Activated T-cell treated with anti-CD3 and anti-CD28 coated beads, Interleukin-2, amount 50 U/mL, for 4 hours (primary cell): ENCODE measurements at regions not wholly inside any gene's neighbourhood (a gene's known extent, or its start where the extent isn't known, plus 50 kb on each side); places are given as distances from the start of the nearest gene placed in this dataset.

Experiments
- ATAC-seq, 2 donors: fragments of 200-7000 bp; cut with Tn5 transposase; one replicate each; pipeline ENCODE4 v1.10.0; 2021
- DNase-seq: peaks from one replicate; pipeline ENCODE4 v3.0.0-alpha.2; 2020
- H3K27me3 Mint-ChIP-seq: one replicate; pipeline ENCODE4 v1.8.0; 2021; ENCODE audit warnings: low read depth, mixed read lengths
- H3K36me3 Mint-ChIP-seq: one replicate; pipeline ENCODE4 v1.8.0; 2022; ENCODE audit warnings: mixed read lengths; ENCODE audit not compliant: insufficient read depth
- H3K4me1 Mint-ChIP-seq: one replicate; pipeline ENCODE4 v1.8.0; 2021; ENCODE audit warnings: low read depth, mixed read lengths
- H3K4me3 Mint-ChIP-seq: one replicate; pipeline ENCODE4 v1.8.0; 2021; ENCODE audit warnings: mild to moderate bottlenecking, moderate library complexity, mixed read lengths
- H3K9me3 Mint-ChIP-seq: one replicate; pipeline ENCODE4 v1.8.0; 2021; ENCODE audit warnings: mixed read lengths

DNA sequence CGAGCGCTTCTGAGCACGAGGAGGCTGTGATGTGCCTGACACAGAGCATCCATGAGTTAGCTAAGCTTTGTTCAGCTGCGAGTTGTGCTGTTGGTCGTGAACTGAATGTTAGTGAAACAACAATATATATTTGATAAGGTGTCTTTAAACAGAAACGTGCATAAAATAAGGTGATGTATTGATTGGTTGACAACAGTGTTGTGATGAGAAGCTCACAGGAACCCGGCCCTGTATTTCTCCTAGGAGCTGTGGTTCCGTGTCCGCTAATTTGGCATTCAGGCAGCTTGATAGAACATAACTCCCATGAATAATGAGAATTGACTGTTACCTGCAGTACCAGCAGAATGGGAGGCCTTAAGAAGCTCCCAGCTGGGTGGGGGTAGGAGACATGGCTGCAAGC is 146.4 kb upstream of the MYCN start:
- no peaks in the 10 kb centered on the region for H3K27me3 Mint-ChIP-seq
- no peaks in the 10 kb centered on the region for H3K4me1 Mint-ChIP-seq
- H3K4me3 Mint-ChIP-seq = no peak overlapping the region
- no peaks in the 10 kb centered on the region for H3K9me3 Mint-ChIP-seq
- ATAC-seq (no peak), DNase-seq (no peak)
- H3K36me3 Mint-ChIP-seq = no peaks in the 10 kb centered on the region

- no peak for ATAC-seq
Measured at GRCh38 chr2:15794608-15795134, 145.7 kb upstream of the MYCN start.

DNA sequence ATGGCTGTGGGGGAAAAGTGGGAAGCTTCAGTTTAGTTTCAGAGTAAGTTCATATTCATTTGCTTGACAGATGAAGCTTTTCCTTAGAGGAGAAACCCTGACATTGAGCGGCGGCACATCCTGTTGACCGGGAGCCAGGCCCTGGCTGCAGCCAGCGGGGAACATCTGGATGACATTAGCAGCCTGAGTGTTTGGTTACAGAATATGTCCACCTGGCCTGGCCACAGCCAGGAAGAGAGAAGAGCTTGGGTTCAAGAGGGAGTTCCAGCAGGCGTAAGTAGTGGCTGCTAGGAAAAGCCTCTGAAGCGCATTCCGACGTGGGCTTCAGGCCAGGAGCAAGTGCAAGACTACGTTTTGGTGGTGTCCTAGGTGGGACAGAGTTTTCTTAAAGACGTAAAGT is 144.9 kb upstream of the MYCN start:
- Mint-ChIP-seq H3K4me1 (no peaks in the 10 kb centered on the region), H3K27me3 (no peaks in the 10 kb centered on the region), H3K36me3 (no peaks in the 10 kb centered on the region), H3K4me3 (no peak overlapping the region), H3K9me3 (no peaks in the 10 kb centered on the region)
- ATAC-seq (no peak), DNase-seq (no peak)

More at GRCh38 chr2:15794608-15795134, 145.7 kb upstream of the MYCN start:
- no peaks in the 10 kb centered on the region for H3K4me1 Mint-ChIP-seq
- no peak for DNase-seq
- H3K36me3 Mint-ChIP-seq = no peaks in the 10 kb centered on the region
- H3K4me3 Mint-ChIP-seq = no peak overlapping the region
- H3K9me3 Mint-ChIP-seq = no peaks in the 10 kb centered on the region
- no peaks in the 10 kb centered on the region for H3K27me3 Mint-ChIP-seq

DNA sequence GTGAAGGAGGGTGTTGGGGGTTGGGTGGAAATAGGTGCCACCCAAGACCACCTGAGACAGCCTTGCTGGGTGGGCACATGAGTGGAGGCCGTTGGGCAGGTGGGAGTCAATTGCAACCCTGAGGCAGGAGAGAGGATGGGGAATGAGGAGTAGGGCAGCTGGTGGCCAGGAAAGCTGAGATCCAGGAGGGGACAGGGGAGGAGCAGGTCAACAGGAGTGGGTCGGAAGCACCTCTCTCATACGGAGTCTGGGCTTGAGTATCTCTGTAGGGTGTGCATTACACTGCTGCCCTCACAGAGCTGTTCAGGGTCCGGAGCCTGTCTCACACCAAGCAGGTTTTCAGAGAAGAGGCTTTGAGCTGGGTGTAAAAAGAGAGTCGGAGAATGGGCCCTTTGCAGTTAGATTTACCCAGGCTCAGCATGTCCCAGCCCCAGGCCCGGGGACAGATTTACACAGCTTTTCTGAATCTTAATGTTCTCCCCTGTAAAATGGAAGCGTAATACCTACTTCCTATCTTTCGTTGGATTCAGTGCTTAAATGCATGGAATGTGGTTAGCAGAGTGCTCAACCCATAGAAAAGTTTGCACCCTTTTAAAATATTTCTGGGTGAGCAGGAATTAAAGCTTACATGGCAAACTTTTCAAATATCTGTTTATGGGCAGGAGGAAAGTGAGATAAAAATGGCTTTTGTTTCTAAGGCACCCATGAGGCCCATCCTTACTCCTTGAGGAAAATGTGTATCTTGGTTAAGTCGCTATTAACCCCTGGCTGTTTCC is 144.0 kb upstream of the MYCN start:
- no peak for ATAC-seq

DNA sequence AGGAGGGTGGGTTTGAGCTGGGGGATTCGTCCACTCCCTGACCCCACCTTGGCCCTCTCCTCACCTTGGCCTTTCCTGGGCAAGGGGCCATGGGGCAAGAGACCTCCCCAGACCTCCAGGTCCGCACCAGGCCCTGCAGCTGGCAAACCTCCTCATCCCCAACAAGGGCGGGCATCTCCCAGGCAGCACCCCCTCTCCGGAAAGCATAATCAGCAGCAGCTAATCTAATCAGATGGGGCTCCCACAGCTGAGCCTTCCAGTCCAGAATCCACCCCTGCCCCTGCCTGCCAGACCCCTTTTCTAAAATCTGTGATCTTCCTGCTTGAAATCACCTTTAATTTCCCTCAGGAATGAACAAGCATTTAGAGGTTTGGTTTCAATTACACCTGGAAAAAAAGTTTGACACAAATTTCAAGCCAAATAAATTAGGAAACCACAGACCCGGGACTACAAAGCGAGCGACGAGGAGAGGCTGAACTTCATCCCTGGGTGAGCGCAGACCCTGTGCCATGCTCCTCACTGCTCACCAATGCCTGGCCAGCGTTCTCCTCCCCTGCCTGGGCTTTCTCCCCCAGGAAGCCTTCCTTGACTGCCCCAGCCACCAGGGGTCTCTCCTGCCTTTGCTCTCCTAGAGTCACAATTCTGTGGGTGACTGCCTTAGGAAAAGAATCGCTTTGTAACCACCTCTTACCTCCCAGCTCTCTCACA is 143.0 kb upstream of the MYCN start:
- no peaks in the 10 kb centered on the region for H3K27me3 Mint-ChIP-seq
- H3K36me3 Mint-ChIP-seq = no peaks in the 10 kb centered on the region
- DNase-seq = no peak
- H3K4me3 Mint-ChIP-seq = no peak overlapping the region
- no peaks in the 10 kb centered on the region for H3K4me1 Mint-ChIP-seq
- H3K9me3 Mint-ChIP-seq = no peaks in the 10 kb centered on the region
- ATAC-seq = no peak

More for the DNA sequence above, 144.0 kb upstream of the MYCN start:
- Mint-ChIP-seq H3K36me3 (no peaks in the 10 kb centered on the region), H3K4me3 (no peak overlapping the region), H3K9me3 (no peaks in the 10 kb centered on the region), H3K4me1 (no peaks in the 10 kb centered on the region), H3K27me3 (no peaks in the 10 kb centered on the region)
- DNase-seq = no peak

- no peaks in the 10 kb centered on the region for H3K4me1 Mint-ChIP-seq
- DNase-seq (no peak), ATAC-seq (no peak)
- H3K4me3 Mint-ChIP-seq = no peak overlapping the region
- no peaks in the 10 kb centered on the region for H3K36me3 Mint-ChIP-seq
- H3K9me3 Mint-ChIP-seq = no peaks in the 10 kb centered on the region
- H3K27me3 Mint-ChIP-seq = no peaks in the 10 kb centered on the region
Measured at GRCh38 chr2:15797939-15798281, 142.4 kb upstream of the MYCN start.

- H3K4me3 Mint-ChIP-seq = no peak overlapping the region
- DNase-seq (no peak), ATAC-seq (no peak)
- no peaks in the 10 kb centered on the region for H3K36me3 Mint-ChIP-seq
- no peaks in the 10 kb centered on the region for H3K27me3 Mint-ChIP-seq
- H3K9me3 Mint-ChIP-seq = no peaks in the 10 kb centered on the region
- H3K4me1 Mint-ChIP-seq = no peaks in the 10 kb centered on the region
Measured at GRCh38 chr2:15798701-15799431, 141.5 kb upstream of the MYCN start.

GRCh38 chr2:15799432-15799827 is 140.9 kb upstream of the MYCN start:
- Mint-ChIP-seq H3K36me3 (no peaks in the 10 kb centered on the region), H3K27me3 (no peaks in the 10 kb centered on the region), H3K9me3 (no peaks in the 10 kb centered on the region), H3K4me1 (no peaks in the 10 kb centered on the region), H3K4me3 (no peak overlapping the region)
- ATAC-seq (no peak), DNase-seq (no peak)

- Mint-ChIP-seq H3K4me3 (no peak overlapping the region), H3K36me3 (no peaks in the 10 kb centered on the region), H3K4me1 (no peaks in the 10 kb centered on the region), H3K27me3 (no peaks in the 10 kb centered on the region), H3K9me3 (no peaks in the 10 kb centered on the region)
- DNase-seq (no peak), ATAC-seq (no peak)
Measured at GRCh38 chr2:15800495-15801329, 139.6 kb upstream of the MYCN start.

GRCh38 chr2:15801439-15801838 is 138.9 kb upstream of the MYCN start:
- Mint-ChIP-seq H3K9me3 (no peaks in the 10 kb centered on the region), H3K27me3 (no peaks in the 10 kb centered on the region), H3K36me3 (no peaks in the 10 kb centered on the region), H3K4me3 (no peak overlapping the region), H3K4me1 (no peaks in the 10 kb centered on the region)
- DNase-seq = no peak
- no peak for ATAC-seq

GRCh38 chr2:15801904-15802303 is 138.4 kb upstream of the MYCN start:
- H3K9me3 Mint-ChIP-seq = no peaks in the 10 kb centered on the region
- H3K36me3 Mint-ChIP-seq = no peaks in the 10 kb centered on the region
- ATAC-seq = no peak
- H3K27me3 Mint-ChIP-seq = no peaks in the 10 kb centered on the region
- DNase-seq = no peak
- H3K4me3 Mint-ChIP-seq = no peak overlapping the region
- H3K4me1 Mint-ChIP-seq = no peaks in the 10 kb centered on the region

DNA sequence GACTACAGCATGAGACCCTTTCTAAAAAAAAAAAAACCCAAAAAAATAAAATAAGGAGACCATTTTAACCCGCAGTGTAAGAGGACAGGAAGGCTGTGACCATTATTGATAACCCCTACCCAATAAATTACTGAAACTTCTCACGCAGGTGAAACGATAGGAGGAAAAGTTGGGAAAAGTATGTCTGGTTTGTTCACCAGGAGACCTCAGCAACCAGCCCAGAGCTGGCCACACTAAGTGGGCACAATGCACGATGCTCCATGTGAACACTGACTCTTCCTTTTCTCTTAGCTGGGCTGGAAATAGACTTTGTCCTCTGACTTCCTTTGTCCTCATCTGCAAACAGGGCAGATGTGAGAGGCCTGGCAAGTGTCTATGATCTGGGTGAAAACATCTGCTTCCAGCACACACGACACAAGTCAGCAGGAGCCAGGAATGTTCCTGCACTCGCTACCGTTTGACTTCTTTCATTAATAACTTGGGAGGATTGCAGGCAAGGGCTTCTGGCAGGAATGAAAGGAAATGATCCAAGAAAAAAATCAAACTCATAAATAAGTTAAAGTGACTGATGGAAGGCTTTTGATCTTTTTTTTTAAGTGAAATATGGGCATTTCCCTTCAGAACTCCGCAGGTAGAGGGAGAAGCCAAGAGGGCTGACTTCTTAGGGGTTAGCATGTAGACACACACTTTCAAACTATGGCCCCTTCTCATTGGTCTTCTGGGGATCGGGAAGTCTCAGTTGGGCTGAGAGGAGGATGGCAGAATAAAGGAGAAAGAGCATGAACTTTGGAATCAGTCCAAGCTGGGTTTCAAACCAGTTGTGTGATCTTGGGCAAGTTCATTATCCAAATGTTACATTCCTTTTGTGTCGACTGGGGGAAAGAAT is 137.4 kb upstream of the MYCN start:
- Mint-ChIP-seq H3K36me3 (no peaks in the 10 kb centered on the region), H3K4me3 (no peak overlapping the region), H3K4me1 (no peaks in the 10 kb centered on the region), H3K27me3 (no peaks in the 10 kb centered on the region), H3K9me3 (no peaks in the 10 kb centered on the region)
- no peak for ATAC-seq
- no peak for DNase-seq

DNA sequence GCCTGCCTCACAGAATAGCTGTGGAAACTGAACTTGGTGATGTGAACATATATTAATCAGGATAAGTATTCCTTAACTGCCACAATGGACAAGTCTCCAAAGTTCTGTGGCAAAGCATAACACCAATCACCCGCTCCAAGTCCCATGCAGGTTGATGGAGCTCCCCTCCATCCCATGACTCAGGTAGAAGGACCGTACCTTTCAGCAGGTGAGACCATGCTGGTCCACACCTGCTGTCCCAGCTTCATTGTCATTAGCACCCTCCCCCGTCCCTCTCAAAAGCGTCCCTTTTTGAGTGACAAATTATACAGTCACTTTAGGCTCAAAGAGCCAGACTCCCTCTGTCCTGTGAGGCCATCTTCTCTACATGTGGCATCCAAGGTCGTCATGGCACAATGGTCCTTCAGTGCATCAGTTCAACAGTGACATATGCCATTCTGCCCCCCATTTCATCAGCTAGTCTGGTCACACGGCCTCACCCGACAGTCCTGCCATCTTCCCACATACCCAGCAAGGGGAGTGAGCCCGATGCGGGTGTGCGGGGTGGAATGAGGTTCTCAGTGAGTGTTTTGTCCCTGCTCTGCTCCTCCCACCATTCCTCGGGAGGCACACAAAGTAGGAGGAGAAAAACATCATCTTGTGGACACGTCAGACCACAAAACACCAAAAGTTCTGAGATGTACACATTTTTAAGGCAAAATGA is 136.7 kb upstream of the MYCN start:
- Mint-ChIP-seq H3K4me3 (no peak overlapping the region), H3K36me3 (no peaks in the 10 kb centered on the region), H3K9me3 (no peaks in the 10 kb centered on the region), H3K27me3 (no peaks in the 10 kb centered on the region), H3K4me1 (no peaks in the 10 kb centered on the region)
- ATAC-seq (no peak), DNase-seq (no peak)
